K562 (cell line): ENCODE measurements at regions not wholly inside any gene's neighbourhood (a gene's known extent, or its start where the extent isn't known, plus 50 kb on each side); places are given as distances from the start of the nearest gene placed in this dataset.

Experiments
- ATAC-seq: fragments of 200-7000 bp; cut with Tn5 transposase; 3 replicates; pipeline ENCODE4 v1.9.1; 2020; ENCODE audit warnings: moderate library complexity
- BruUV-seq: library from RNA; stranded (reverse); fragments of 400-500 nt; replicated peaks from 2 replicates; lab custom pipeline; 2021; lab: Mats Ljungman, UMichigan
- CTCF ChIA-PET: fragments of 300-600 bp; formaldehyde crosslinking; extraction: SDS; loops from one replicate; lab custom pipeline; 2021; ENCODE audit warnings: low intra/inter-chr PET ratio; lab: Yijun Ruan, JAX
- POLR2A ChIA-PET: fragments of 300-600, 350-650 bp; sonication (Branson Sonifier 250); formaldehyde crosslinking; extraction: SDS; loops from one replicate; lab custom pipeline; 2021; ENCODE audit warnings: antibody characterized with exemption, inconsistent platforms; lab: Yijun Ruan, JAX
- DNase-seq, 4 experiments: peaks; one replicate each; pipeline versions ENCODE4 v3.0.0 to v3.0.0-alpha.2; 2011 to 2018; ENCODE audit warnings: low spot score in 3 of 4, mixed read lengths in 3 of 4; ENCODE audit errors: extremely low read depth in 1 of 4
- FAIRE-seq: peaks from 2 replicates; lab custom pipeline; 2011; peaks lifted over from hg19 to GRCh38; lab: Jason Lieb, UNC
- H2AFZ ChIP-seq: 2 replicates; pipeline ENCODE4 v1.6.0; 2011; ENCODE audit warnings: low read depth, low read length, control low read depth, inconsistent platforms
- H3K27ac ChIP-seq: fragments of 200-600 bp; 3 replicates; pipeline ENCODE4 v1.8.0; 2011; ENCODE audit warnings: low read depth, mild to moderate bottlenecking, control low read depth, inconsistent platforms, low read length, moderate library complexity, mixed read lengths; ENCODE audit errors: extremely low read depth
- H3K27me3 ChIP-seq, 2 experiments: fragments of 300-600 bp in 1 of 2; 2 replicates in 1 of 2; 3 replicates in 1 of 2; pipeline versions ENCODE4 v1.6.0 to v1.8.0; 2011; ENCODE audit warnings: inconsistent platforms in 2 of 2, low read length in 2 of 2, mild to moderate bottlenecking in 1 of 2, mixed read lengths in 1 of 2, moderate library complexity in 1 of 2; ENCODE audit not compliant: control insufficient read depth in 2 of 2, insufficient read depth in 2 of 2
- H3K36me3 ChIP-seq: fragments of 300-600 bp; 3 replicates; pipeline ENCODE4 v1.8.0; 2011; ENCODE audit warnings: mild to moderate bottlenecking, low read length, inconsistent platforms; ENCODE audit not compliant: control insufficient read depth, insufficient read depth
- H3K4me1 ChIP-seq, 2 experiments: fragments of 200-600 bp in 1 of 2; replicated peaks in 1 of 2; 2 replicates in 1 of 2; 3 replicates in 1 of 2; pipeline versions ENCODE4 v1.5.1 to v1.8.0; 2011; ENCODE audit warnings: inconsistent platforms in 2 of 2, low read length in 2 of 2, mild to moderate bottlenecking in 1 of 2, mixed read lengths in 1 of 2, moderate library complexity in 1 of 2; ENCODE audit not compliant: control insufficient read depth in 2 of 2, insufficient read depth in 2 of 2
- H3K4me2 ChIP-seq: 2 replicates; pipeline ENCODE4 v1.6.1; 2011; ENCODE audit warnings: low read length, control low read depth, inconsistent platforms, mixed read lengths; ENCODE audit not compliant: insufficient read depth
- H3K4me3 ChIP-seq: fragments of 200-600 bp; sonication (generic), shearing (Covaris generic); 2 replicates; pipeline ENCODE4 v1.5.1; 2016; ENCODE audit warnings: control low read depth, inconsistent platforms
- H3K79me2 ChIP-seq: fragments of 200-600 bp; 3 replicates; pipeline ENCODE4 v1.8.0; 2011; ENCODE audit warnings: low read length, inconsistent platforms; ENCODE audit not compliant: control insufficient read depth, insufficient read depth
- H3K9ac ChIP-seq, 2 experiments: 2 replicates each; pipeline versions ENCODE4 v1.6.0 to v1.6.1; 2011; ENCODE audit warnings: low read depth in 2 of 2, low read length in 2 of 2, control low read depth in 1 of 2, inconsistent platforms in 1 of 2, mild to moderate bottlenecking in 1 of 2, mixed read lengths in 1 of 2; ENCODE audit not compliant: insufficient read depth in 1 of 2
- H3K9me1 ChIP-seq: one replicate; pipeline ENCODE4 v1.6.0; 2011; ENCODE audit warnings: inconsistent platforms, mild to moderate bottlenecking, low read length, moderate library complexity; ENCODE audit not compliant: control insufficient read depth, insufficient read depth
- H3K9me3 ChIP-seq: replicated peaks from 2 replicates; pipeline ENCODE4 v1.5.1; 2011; ENCODE audit warnings: low read depth, low read length, inconsistent platforms; ENCODE audit not compliant: control insufficient read depth, insufficient read depth
- H4K20me1 ChIP-seq: replicated peaks from 2 replicates; pipeline ENCODE4 v1.6.1; 2011; ENCODE audit warnings: low read length, inconsistent platforms, mixed read lengths; ENCODE audit not compliant: control insufficient read depth, insufficient read depth
- ELF2 ChIP-seq: fragments of 250-450 bp; sonication (Bioruptor Pico); IDR thresholded peaks from 2 replicates; pipeline ENCODE4 v1.5.0; 2021; ENCODE audit warnings: mild to moderate bottlenecking
- EZH2 ChIP-seq: IDR thresholded peaks from 2 replicates; pipeline ENCODE4 v1.6.1; 2012; ENCODE audit warnings: low read depth, mild to moderate bottlenecking, inconsistent platforms, low read length, borderline replicate concordance
- TAL1 ChIP-seq: fragments of 450-650 bp; IDR thresholded peaks from 2 replicates; pipeline ENCODE4 v1.6.1; 2016; ENCODE audit warnings: mild to moderate bottlenecking
- ZNF175 ChIP-seq: fragments of 200-800 bp; sonication (Bioruptor generic); IDR thresholded peaks from 2 replicates; pipeline ENCODE4 v1.6.1; 2016; ENCODE audit warnings: low read depth, mild to moderate bottlenecking, missing genetic modification characterization, missing compliant biosample characterization
- WGBS: fragments of 100-300 bp; shearing (Covaris generic); methylation state at CpG from one replicate; pipeline ENCODE4 v1.1.6; 2016; ENCODE audit warnings: low coverage, mixed read lengths; ENCODE audit not compliant: insufficient coverage; ENCODE audit errors: missing lambda C conversion rate; 5-methylcytosine and 5-hydroxymethylcytosine counted together
- in situ Hi-C: fragments of 300-500 bp; cut with MboI; formaldehyde crosslinking; loops from 4 replicates; pipeline ENCODE4 v1.15.0; 2018; ENCODE audit warnings: inconsistent platforms, mixed read lengths
- intact Hi-C: fragments of 100-400 bp; cut with micrococcal nuclease; formaldehyde crosslinking; loops from 2 replicates; pipeline ENCODE4 v1.14.2; 2022
- TF ChIP-seq, protein P1 (sequence below): fragments of 450-650 bp; IDR thresholded peaks from 2 replicates; pipeline ENCODE4 v1.6.1; 2017; ENCODE audit warnings: antibody characterized with exemption

DNA sequence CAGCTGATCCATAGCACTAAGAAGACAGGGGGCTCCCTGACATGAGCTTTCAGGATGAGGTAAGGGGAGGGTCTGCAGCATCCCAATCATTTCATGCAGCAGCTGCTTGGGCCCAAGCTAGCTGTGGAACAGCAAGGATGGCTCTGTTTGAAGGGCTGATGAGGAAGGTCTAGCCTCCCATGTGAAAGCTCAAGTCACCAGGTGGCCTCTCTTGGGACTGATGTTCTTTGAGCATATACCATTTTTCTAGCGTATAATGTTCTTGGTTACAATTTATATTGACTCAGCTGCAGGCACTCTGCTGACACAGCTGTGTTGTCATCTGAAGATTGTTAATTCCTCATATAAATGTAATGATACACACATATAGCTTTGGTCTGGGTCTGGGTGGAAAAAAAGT, 87.0 kb downstream of the CD200R1L start:
- intact Hi-C loops = no loop called here
- CTCF ChIA-PET = interaction anchor here (0.6 kb wide), 1 partner anchor 184 kb away, joined by 6 read pairs; no protein-coding TSS in a partner anchor
- peak overlapping the region in 1 of 2 experiments; percentile 64; a peak in 1 of 4 replicates for H3K9ac ChIP-seq
- no peaks in the 10 kb centered on the region for H3K27me3 ChIP-seq
- no peaks in the 10 kb centered on the region; the same call in 2 of the 3 replicates for H3K79me2 ChIP-seq
- TF ChIP-seq ZNF175 (no peak), ELF2 (CRISPR knock-in tag) (no peak), TAL1 (no peak), EZH2 (no peak)
- TF ChIP-seq, protein P1, sequence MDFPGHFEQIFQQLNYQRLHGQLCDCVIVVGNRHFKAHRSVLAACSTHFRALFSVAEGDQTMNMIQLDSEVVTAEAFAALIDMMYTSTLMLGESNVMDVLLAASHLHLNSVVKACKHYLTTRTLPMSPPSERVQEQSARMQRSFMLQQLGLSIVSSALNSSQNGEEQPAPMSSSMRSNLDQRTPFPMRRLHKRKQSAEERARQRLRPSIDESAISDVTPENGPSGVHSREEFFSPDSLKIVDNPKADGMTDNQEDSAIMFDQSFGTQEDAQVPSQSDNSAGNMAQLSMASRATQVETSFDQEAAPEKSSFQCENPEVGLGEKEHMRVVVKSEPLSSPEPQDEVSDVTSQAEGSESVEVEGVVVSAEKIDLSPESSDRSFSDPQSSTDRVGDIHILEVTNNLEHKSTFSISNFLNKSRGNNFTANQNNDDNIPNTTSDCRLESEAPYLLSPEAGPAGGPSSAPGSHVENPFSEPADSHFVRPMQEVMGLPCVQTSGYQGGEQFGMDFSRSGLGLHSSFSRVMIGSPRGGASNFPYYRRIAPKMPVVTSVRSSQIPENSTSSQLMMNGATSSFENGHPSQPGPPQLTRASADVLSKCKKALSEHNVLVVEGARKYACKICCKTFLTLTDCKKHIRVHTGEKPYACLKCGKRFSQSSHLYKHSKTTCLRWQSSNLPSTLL = no peak
- TF ChIP-seq, all 486 proteins: peak for 0
- no peak overlapping the region for H2AFZ ChIP-seq
- H3K4me1 ChIP-seq = peaks cover 3 to 8% of the 10 kb centered on the region in 2 experiments; a peak in 2 of 5 replicates
- DNase-seq (no peak), ATAC-seq (no peak), FAIRE-seq (no peak)
- H4K20me1 ChIP-seq = no peaks in the 10 kb centered on the region
- no TSS peak for BruUV-seq
- no peaks in the 10 kb centered on the region for H3K36me3 ChIP-seq
- H3K9me1 ChIP-seq = no peaks in the 10 kb centered on the region
- POLR2A ChIA-PET = interaction anchor here (0.8 kb wide), 1 partner anchor 890 kb away, joined by 3 read pairs; no protein-coding TSS in a partner anchor
- no peak overlapping the region for H3K4me3 ChIP-seq
- WGBS = 50% methylated on average over 1 of the region's 1 CpG
- no peak overlapping the region for H3K27ac ChIP-seq
- H3K4me2 ChIP-seq = no peak overlapping the region
- H3K9me3 ChIP-seq = no peaks in the 10 kb centered on the region
- in situ Hi-C loops = no loop called here
